HG02943 (cell line): ENCODE measurements at regions not wholly inside any gene's neighbourhood (a gene's known extent, or its start where the extent isn't known, plus 50 kb on each side); places are given as distances from the start of the nearest gene placed in this dataset.

Experiments
- ATAC-seq: cut with Tn5 transposase; IDR thresholded peaks from one replicate; pipeline ENCODE4 v1.9.1; 2021; ENCODE audit warnings: mild to moderate bottlenecking, low read depth, moderate library complexity; ENCODE audit not compliant: unreplicated experiment

DNA sequence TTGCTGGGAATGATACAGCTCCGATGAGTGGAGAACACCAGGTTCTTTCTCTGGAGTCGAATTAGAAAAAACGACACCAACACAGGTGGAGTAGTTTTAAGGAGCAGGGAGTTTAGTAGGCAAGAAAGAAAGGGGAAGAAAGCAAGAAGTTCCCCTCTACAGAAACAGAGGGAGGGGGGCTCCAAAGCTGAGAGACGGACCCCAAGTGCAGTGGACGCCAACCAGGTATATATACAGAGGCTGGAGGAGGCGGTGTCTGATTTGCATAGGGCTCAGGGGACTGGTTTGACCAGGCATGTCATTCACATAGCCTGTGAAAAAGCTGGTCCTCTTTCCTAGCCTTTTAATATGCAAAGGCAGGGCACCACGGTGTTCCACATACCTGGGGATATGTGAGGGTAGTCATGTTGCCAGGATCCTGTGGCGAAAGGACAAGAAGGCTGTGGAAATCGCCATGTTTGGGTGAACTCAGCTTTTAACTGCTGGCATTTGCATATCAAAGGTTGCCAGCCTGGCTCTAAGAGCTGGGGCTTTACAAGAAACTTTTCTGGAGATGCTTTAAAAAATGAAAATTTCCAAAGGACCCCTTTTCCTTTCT lies 887.4 kb upstream of the EPHA6 start:
- ATAC-seq = no peak

DNA sequence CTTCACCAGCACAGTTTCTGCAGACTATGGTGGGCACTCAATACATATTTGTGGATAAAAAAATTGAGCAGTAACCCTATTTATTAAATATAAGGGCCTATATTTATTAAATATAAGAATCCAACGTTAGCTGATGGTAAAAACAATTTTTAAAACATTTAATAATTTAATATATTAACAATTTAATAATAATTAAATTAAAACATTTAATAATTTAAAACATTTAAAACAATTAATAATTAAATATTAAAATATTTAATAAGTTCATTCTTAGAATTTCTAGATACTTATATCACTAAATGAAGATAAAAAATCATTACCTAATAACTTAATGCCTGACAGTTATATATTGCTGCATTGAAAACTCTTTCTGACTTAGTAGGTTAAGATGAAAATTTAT lies 880.2 kb upstream of the EPHA6 start:
- no peak for ATAC-seq

DNA sequence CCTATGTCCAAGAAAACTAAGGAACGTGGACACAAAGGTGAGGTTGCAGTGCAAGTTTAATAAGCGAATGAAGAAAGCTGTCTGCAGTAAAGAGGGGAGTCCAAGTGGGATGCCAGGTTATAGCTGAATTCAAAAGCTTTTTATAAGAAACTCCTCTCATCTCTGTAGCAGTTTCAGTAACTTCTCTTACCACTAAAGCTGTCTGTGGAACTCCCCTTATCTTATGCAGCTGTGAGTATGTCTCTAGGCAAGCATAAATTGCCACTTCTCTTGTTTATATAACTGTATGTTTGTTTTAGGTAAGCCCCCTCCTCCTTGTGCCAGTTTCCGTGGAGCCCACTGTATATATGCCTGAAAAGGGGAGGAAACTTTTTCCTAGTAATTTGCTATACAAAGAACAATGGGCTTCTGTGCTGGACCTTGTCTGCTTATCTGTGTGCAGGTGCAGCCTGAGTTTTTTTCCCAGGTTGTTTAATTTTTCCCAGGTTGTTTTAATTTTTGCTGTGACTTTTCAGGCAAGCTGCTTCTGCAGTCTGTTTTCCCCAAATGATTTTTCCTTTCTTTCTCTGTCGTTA lies 875.1 kb upstream of the EPHA6 start:
- no peak for ATAC-seq

DNA sequence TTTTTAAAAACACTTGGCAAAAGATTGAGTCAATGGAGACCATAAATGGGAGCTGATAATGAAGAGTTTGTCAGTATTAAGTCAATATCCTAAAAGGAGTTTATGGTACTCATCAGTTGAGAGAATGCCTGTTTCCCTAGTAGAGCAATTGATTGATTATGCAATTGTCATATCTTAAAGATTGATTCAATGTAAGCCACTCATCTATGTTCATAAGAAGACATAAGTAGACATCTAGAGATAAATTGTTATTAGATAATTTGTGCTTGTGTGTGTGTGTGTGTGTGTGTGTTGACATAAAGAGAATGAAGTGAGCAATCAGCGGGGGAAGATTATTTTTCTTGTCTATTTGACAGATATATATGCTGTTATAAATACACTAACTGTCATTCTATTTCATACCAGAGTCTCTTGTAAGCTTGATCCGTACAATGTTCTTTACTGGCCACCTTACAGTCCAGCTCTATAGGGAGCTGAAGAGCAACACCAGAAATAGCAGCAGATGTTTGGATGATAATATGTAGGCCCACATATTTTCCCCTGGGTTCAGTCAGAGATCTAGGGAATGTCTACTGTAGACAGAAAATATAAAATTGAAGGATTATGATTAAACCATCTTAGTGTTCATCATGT lies 848.6 kb upstream of the EPHA6 start:
- ATAC-seq = no peak

DNA sequence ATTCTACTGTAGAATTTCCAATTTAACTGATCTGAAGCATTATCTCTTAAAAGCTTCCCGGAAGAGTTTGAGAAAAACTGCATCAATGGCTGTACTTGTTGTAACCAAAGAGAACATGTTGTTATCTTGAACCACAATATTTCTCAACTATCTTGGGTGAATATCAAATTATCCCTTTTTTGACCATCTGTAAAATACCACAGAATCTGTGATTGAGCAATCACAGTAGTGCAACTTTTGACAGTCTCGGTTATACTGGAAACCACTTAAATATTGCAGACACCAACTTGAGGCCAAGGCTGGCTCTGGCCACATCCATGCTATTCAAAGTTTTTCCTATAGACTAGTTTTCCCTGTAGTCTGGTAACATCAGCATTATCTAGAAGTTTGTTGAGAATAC lies 842.8 kb upstream of the EPHA6 start:
- no peak for ATAC-seq

DNA sequence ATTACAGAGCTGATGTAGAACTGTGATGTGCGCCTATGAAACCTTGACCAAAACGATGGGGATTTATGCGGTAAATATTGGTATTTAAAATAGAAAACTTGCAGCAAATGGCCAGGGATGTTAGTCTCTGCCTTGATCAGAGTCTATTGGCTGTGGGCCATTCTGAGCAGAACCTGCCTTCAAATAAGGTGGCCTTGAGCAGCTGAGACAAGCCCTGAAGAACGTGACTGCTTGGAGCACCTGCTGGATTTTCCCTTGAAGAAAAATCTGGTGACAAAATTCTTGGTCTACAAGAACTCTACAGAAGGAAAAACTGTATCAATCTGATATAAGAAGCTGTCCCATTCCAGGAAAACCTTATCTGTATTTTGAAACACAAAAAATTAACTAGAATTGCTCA lies 820.1 kb upstream of the EPHA6 start:
- no peak for ATAC-seq

DNA sequence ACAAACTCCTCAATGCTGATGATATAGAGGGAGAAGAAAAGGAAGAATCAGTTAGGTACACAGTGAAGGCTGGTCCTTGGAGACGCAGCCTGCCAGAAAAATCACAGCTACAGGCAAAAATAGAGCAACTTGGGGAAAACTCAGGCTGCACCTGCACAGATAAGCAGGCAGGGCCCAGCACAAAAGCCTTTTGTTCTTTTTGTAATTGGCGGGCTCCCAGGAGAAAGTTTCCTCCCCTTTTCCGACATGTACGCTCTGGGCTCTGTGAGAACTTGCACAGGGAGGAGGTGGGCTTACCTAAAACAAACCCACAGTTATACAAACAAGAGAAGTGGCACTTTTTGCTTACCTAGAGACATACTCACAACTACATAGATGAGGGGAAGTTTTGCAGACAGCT lies 813.4 kb upstream of the EPHA6 start:
- no peak for ATAC-seq

DNA sequence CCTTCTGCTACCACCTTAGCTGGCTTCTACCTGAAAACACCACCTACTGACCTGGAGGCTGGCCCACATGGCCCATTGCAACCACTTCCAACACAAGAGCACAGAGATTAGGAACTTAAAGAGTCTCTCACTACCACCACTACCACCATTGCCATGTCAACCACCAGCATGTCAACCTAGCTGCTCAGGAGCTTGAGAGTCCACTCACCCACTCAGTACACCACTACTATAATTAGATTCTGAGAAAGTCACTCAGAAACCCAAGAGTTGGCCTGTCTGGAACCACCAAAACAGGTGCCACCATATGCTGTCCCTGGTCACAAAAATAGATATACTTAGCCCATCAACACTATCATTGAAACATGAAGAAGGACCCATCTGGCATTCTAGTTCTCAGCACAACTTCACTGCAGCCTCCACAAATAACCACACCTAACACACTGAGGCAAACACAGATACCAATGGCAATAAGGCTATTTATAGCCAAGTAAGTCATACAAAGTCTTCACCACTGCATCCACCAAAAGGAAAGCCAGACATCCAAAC lies 806.7 kb upstream of the EPHA6 start:
- no peak for ATAC-seq

DNA sequence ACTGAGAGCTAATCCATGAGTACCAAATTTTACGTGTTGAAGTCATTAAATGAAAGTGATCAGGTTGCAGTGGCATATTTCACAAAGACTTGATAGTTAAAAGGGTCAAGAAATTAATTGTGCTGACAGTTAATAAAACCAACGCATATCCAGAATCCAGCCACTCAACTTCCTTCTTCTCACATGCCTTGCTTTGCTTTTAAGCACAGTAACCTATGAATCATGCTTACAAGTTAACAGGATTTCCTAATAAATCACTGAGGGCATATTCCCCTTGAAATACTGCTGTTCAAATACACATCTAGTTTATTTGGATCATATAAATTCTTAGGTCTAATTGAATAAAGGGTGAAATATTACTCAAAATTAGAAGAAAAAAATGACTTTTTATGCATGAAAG lies 801.5 kb upstream of the EPHA6 start:
- ATAC-seq = no peak

DNA sequence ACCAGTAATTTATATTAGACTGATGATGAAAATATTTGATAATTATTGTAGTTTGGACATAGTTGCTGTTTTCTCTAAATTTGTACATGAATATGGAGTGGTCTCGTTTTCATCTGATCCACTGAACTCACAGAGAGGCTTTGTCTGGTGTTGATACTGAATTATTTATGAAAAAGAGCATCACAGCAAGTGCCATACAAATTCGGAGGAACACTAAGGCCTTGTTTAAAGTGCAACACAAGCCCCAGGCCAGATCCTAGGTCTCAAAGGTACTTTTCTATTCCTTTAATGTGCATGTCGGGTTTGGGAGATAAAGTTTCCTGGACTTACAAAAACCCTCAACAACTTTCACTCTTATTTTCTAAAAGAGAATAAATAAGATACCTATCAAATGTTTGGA lies 796.8 kb upstream of the EPHA6 start:
- ATAC-seq = no peak

DNA sequence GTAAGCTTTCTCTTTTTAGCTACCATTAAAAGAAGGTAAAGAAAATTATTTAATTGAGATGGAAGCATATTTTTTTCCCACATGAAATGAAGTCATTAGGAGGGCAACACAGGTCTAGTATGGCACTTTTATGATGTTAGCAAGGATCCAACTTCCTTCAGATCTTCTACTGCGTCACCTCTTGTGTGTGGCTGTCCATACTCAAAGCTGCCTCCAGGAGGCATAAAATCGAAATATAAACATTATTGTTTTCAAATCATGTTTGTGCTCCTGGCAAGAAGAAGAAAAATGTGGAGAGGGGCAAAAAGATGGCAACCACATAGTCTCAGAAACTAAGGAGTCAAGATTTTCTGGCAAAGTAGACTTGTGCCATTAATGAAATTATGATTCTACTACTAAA lies 791.7 kb upstream of the EPHA6 start:
- no peak for ATAC-seq

DNA sequence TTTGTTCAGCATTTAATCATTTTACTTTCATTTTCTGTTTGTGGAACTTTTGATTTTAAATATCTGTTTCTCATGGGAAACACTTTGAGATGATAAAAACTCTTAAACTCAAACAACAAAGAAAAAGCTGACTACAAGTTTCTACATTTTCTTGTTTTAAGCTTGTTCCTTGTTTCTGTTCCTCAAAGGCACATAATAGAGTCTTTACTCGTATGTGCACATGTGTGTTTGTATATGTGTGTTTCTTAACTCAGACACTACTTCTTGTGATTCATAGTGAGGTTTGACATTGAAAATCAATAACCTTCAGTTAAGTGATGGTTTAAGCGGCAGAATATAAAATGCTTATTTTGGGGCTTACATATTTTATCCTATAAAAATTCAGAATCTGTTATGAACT lies 786.7 kb upstream of the EPHA6 start:
- ATAC-seq = no peak

DNA sequence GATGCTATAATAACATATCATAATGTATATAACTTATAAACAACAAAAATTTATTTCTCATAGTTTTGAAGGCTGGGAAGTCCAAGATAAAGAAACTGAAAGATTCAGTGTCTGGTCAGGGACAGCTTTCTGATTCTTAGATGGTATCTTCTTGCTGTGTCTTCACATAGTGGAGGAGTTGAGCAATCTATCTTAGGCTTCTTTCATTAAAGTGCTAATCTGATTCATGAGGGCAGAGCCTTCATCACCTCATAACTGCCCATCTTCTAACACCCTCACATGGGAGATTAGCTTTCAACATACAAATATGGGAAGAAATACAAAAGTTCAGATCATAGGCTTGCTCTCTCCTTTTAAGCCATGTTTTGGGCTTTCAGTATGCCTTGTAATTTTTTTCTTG lies 774.8 kb upstream of the EPHA6 start:
- no peak for ATAC-seq

DNA sequence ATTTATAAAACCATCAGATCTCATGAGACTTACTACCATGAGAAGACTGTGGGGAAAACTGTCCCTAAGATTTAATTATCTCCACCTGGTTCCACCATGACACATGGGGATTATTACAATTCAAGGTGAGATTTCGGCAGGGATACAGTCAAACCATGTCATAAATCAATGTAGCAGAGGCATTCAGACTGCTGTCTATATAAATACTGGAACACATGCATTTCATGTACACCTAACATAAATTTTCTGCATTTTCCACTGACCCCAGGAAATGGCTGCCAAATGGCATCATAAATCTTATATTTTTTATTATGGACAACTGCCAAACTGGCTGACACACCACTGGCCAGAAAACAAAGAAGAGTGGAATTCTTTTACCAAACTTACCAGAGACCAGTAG lies 755.1 kb upstream of the EPHA6 start:
- no peak for ATAC-seq

DNA sequence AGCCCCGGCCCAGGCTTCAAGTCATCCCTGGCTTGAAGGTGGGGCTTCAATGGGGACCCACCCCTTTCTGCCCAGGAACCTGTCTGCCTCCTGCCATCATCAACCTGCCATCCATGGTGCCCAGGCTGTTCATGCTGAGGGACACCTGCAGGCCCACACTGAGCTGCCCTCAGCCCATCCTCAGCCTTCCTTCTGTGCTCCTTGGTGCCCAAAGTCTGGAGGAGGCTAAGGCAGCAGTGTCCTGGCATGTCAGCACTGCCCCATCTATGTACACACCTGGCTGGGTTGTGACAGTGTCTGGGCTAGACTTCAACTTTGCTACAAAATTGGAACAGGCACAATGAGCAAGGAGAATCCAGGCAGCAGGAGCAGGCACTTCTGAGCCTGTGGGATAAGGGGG lies 745.3 kb upstream of the EPHA6 start:
- no peak for ATAC-seq

DNA sequence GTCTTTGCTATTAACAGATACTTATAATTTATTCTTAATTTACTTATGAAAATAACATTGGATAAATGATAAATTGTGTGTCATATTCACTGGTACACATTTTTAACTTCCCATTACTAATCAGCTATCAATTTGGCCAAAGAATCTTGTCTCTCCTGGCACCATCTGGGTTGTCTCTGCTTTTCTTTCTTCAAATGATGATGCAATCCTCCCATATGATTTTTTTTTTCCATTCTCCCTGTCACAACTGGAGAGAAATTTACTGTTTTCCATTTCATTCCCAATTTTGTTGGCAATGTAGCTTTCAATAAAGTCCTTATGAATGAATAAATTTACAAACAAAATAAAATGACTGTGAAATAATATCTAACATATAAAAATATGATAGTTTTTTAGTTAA lies 743.7 kb upstream of the EPHA6 start:
- ATAC-seq = no peak

DNA sequence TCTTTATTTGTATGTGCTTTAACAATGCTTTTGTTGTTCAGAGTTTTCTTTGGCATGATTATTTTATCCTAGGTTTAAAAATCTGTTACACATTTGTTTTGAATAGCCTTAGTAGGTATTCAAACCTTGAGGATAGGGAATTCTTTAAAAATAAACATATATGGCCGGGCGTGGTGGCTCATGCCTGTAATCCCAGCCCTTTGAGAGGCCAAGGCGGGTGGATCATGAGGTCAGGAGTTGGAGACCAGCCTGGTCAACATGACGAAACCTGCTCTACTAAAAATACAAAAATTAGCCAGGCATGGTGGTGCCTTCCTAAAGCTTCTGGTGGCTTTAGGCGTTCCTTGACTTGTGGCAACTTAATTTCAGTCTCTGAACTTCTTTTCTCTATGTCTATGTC lies 743.3 kb upstream of the EPHA6 start:
- ATAC-seq = no peak

DNA sequence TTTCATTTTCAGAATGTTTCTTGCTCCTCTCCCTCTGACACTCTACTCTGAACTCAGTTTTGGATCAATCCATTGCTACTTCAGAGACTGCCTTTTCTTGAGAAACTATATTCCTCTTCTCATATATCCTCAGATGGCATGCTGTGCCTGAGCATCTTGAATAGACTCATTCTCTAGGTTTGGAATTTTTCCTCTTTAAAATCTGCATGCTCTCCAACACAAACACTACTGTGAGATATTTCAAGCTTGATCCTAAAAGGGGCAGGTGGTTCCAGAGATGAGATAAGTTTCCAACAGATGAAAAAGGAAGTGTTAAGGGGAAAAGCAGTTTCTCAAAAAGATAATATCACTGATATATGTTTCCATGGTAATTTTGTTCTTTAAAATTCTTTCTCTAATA lies 742.2 kb upstream of the EPHA6 start:
- ATAC-seq = no peak

DNA sequence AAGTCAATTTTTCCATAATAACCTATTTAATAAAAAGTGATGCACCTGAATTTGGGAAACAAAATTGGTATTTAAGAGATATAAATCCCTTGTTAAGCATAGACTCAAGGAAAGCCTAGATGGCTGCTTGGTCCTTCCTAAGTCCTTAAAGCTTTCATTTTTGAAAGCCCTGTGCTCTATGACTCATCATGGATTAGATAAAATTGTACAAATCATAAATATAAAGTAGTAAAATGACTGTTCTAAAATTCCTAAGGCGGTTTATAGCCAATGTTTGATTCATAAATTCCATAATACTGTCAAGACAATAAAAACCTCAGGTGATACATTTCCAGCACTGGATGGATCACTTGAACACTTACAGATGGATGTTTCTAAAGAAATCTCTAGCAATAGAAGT lies 730.8 kb upstream of the EPHA6 start:
- no peak for ATAC-seq

DNA sequence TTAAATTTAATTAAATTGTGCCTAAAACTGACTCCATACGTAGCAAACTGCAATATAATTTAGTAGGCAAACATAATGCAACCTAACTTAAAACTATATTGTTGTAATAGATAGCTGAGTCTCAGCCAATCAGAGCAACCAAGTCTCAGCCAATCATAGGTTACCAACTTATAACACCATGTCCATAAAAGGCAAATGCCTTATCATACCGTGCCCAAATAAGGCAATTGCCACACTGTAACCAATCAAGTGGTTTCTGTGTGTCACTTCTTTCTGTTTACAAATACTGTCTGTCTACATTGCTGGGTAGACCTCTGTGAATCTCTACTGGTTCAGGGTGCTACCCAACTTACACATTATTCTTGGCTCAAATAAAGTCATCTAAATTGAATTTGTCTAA lies 728.4 kb upstream of the EPHA6 start:
- ATAC-seq = no peak

DNA sequence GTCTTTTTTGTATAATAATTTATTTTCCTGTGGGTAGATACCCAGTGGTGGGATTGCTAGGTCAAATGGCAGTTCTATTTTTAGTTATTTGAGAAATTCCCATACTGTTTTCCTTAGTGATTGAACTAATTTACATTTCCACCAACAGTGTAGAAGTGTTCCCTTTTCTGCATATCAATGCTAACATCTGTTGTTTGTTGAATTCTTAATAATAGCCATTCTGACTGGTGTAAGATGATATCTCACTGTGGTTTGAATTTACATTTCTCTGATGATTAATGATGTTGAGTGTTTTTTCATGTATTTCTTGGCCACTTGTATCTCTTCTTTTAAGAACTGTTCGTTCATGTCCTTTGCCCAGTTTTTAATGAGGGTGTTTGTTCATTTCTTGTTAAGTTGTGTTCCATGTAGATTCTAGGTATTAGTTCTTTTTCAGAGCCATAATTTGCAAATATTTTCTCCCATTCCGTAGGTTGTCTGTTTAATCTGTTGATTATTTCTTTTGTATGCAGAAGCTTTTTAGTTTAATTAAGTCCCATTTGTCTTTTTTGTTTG lies 713.3 kb upstream of the EPHA6 start:
- ATAC-seq = no peak

DNA sequence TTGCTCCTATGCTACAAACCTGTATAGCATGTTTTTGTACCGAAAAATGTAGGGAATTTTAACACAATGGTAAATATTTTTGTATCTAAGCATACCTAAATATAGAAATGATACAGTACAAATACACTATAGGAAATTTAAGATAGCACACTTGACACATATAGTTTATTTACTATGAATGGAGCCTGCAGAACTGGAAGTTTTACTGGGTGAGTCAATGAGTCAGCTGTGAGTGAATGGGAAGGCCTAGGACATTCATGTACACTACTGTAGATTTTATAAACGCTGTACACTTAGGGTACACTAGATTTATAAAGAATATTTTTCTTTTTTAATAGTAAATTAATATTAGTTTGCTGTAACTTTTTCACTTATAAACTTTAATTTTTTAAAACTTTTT lies 707.7 kb upstream of the EPHA6 start:
- ATAC-seq = no peak
